ENCODE measurements at regions not wholly inside any gene's neighbourhood (a gene's known extent, or its start where the extent isn't known, plus 50 kb on each side); places are given as distances from the start of the nearest gene placed in this dataset.
"Not testable (repeated sequence)": the region's sequence is repeated elsewhere in the genome, so short reads cannot be mapped to it uniquely, and the experiment has no call there.

DNA sequence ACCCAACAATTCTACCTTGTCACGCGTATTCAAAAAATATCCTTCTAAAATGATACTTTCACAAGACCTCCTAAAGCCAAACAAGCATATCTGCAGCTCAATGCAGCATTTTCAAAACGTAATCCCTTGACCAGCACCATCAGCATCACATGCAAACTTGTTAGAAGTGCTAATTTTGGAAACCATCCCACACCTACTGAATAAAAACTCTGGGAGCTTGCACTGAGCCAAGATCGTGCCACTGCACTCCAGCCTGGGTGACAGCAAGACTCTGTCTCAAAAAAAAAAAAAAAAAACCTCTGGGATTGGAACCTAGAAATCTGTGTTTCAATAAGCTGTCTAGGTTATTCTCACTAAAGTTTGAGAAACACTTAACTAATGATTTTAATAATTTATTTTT is 223.3 kb upstream of the CCDC54 start:
- no peak for DNase-seq

GRCh38 chr3:107172411-107172810 is 204.8 kb upstream of the CCDC54 start:
- Histone ChIP-seq H3K27me3 (no peaks in the 10 kb centered on the region), H3K4me3 (no peak overlapping the region), H3K36me3 (no peaks in the 10 kb centered on the region), H3K9me3 (peaks cover 8% of the 10 kb centered on the region)
- no peak for DNase-seq

More for the DNA sequence above, 223.3 kb upstream of the CCDC54 start:
- Histone ChIP-seq H3K4me3 (no peak overlapping the region), H3K36me3 (no peaks in the 10 kb centered on the region), H3K9me3 (peaks cover 11% of the 10 kb centered on the region), H3K27me3 (no peaks in the 10 kb centered on the region)

DNA sequence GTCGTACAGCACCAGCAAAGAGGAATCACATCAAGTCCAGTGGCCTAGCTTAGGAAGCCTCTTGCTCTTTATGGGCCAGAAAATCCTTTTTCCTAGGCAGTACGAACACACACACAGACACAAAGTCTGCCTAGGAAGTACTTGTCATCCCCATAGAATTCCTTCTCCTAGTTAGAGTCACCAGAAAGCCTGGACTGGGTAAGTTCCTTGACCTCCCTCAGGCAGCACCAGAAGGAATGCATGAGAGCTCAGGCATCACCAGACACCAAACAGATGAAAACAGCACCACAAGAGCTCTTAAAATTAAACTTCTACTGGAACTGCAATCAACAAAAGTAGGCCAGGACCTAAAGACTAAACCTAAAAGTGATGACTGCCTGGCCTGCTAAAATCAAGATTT is 192.9 kb upstream of the CCDC54 start:
- H3K4me3 ChIP-seq: no peak overlapping the region
- no peaks in the 10 kb centered on the region; the same call in 1 of the 2 replicates for H3K9me3 ChIP-seq
- no peaks in the 10 kb centered on the region for H3K36me3 ChIP-seq
- H3K27me3 ChIP-seq: no peaks in the 10 kb centered on the region
- no peak for DNase-seq

- no peaks in the 10 kb centered on the region for H3K27me3 ChIP-seq
- H3K9me3 ChIP-seq: no peaks in the 10 kb centered on the region
- no peak for DNase-seq
- H3K4me3 ChIP-seq: no peak overlapping the region
- H3K36me3 ChIP-seq: no peaks in the 10 kb centered on the region
Observed at GRCh38 chr3:107188262-107188661, 189.0 kb upstream of the CCDC54 start.

DNA sequence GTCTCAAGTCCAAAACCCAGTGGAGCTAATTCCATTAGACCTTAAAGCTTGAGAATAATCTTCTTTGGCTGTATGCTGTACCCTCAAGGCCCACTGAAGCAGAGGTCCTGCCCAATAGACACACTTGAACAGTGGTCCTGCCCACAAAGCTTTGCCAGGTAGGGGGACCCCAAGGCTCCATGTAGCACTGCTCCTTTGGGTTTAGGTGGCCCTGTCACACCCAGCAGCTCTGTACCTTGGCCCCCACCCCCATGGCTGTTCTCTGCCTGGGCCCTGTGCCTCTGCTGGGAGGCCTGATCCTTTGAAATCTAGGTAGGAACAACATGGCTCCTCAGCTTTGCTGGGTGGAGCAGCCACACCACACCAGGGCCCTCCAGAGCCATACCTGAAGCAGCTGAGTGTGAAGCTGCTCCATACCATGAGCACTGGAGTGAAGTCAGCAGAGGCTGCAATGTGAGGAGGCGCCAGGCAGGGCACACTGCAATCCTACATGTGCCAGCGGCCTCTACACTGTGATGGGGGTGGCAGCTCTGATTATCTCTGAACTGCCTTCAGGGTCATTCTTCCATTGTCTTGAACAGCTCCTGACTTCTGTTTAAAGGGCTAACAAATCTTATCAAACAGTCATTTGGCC is 188.0 kb upstream of the CCDC54 start:
- H3K27me3 ChIP-seq: no peaks in the 10 kb centered on the region
- no peaks in the 10 kb centered on the region for H3K9me3 ChIP-seq
- no peak overlapping the region for H3K4me3 ChIP-seq
- no peak for DNase-seq
- no peaks in the 10 kb centered on the region for H3K36me3 ChIP-seq

- Histone ChIP-seq H3K4me3 (no peak overlapping the region), H3K27me3 (no peaks in the 10 kb centered on the region), H3K36me3 (no peaks in the 10 kb centered on the region), H3K9me3 (no peaks in the 10 kb centered on the region)
- no peak for DNase-seq
Observed at GRCh38 chr3:107193116-107193515, 184.1 kb upstream of the CCDC54 start.

DNA sequence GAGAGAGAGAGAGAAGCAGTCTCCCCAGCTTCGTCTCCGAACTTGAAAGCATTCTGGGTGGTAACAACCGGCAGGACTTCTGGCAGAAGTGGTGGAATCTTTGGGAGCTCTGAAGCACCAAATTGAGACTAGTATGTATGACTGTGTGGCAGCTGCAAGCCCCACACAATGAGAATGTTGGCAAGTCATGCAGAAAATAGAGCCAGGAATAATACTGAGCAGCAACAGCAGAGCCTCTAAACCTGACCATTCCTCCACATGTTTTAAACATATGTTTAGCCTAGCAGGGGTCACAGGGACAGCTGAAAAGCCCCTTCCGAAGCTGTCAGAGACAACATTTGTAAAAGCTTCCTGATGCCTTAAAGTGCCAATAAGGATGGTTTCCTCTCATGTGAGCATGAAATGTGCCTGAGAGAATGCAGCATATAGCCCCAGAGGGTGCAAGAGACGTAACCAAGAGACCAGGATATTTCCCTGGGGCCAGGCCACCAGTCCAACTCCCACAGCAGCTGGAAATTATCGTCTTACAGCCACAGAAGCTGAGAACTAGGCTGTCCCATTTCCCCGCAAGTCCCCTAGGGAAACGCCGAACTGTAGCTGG is 178.6 kb upstream of the CCDC54 start:
- Histone ChIP-seq H3K4me3 (no peak overlapping the region), H3K27me3 (no peaks in the 10 kb centered on the region), H3K36me3 (no peaks in the 10 kb centered on the region), H3K9me3 (no peaks in the 10 kb centered on the region)
- peak; percentile 66 for DNase-seq

DNA sequence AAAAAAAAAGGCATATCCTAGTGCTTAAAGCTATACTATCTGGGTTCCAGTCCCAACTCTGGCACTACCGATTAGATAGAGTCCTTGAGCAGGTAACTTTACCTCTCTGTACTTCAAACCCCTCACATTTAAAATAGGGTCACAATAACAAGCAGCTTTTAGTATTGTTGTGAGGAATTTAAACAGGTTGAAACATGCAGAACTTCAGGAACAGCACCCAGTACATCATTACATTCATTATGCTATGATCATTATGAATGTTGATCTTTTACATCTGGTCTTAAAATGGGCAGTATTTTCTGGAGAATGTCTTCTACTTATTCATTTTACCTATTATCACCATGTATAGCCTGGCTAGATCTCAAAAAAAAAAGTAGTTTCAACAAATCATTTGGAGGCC is 176.1 kb upstream of the CCDC54 start:
- no peak overlapping the region for H3K4me3 ChIP-seq
- H3K9me3 ChIP-seq: no peaks in the 10 kb centered on the region
- H3K36me3 ChIP-seq: no peaks in the 10 kb centered on the region
- DNase-seq: no peak
- no peaks in the 10 kb centered on the region for H3K27me3 ChIP-seq

GRCh38 chr3:107202885-107203284 is 174.4 kb upstream of the CCDC54 start:
- H3K9me3 ChIP-seq, DNase-seq, H3K4me3 ChIP-seq, H3K36me3 ChIP-seq, H3K27me3 ChIP-seq: not testable (repeated sequence)

DNA sequence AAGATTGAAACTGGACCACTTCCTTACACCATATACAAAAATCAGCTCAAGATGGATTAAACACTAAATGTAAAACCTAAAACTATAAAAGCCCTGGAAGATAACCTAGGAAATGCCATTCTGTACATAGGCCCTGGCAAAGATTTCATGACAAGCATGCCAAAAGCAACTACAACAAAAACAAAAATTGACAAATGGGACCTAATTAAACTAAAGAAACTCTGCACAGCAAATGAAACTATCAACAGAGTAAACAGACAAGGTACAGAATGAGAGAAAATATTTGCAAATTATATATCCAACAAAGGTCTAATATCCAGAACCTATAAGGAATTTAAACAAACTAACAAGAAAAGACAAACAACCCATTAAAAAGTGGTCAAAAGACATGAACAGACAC is 173.1 kb upstream of the CCDC54 start:
- no peaks in the 10 kb centered on the region for H3K36me3 ChIP-seq
- DNase-seq: no peak
- H3K4me3 ChIP-seq: no peak overlapping the region
- H3K27me3 ChIP-seq: no peaks in the 10 kb centered on the region
- H3K9me3 ChIP-seq: no peaks in the 10 kb centered on the region

DNA sequence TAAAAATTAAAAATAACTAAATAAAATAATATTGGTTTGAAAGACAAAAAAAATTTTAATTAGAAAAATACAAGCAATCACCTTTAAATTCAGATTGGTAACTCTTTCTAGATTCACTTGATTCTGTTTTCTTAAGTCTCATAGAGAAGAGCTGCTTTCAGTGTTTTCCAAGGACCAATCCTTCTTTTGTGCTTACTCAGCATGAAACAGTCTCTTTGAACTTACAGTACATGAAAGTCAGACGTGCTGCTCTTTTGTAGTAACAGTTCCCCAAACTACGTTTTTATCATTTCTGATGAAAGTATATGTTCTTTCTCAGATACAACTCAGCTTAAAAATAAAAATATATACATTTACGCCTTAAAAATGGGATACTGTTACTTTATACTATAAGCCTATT is 171.9 kb upstream of the CCDC54 start:
- H3K36me3 ChIP-seq: no peaks in the 10 kb centered on the region
- H3K4me3 ChIP-seq: no peak overlapping the region
- H3K9me3 ChIP-seq: no peaks in the 10 kb centered on the region
- no peaks in the 10 kb centered on the region for H3K27me3 ChIP-seq
- DNase-seq: no peak

- H3K9me3 ChIP-seq: no peaks in the 10 kb centered on the region
- peak; percentile 5 for DNase-seq
- no peaks in the 10 kb centered on the region for H3K36me3 ChIP-seq
- no peak overlapping the region for H3K4me3 ChIP-seq
- H3K27me3 ChIP-seq: no peaks in the 10 kb centered on the region
Observed at GRCh38 chr3:107206141-107206540, 171.1 kb upstream of the CCDC54 start.

- DNase-seq: peak; percentile 38
- H3K9me3 ChIP-seq: no peaks in the 10 kb centered on the region
Observed at GRCh38 chr3:107206945-107207344, 170.3 kb upstream of the CCDC54 start.

DNA sequence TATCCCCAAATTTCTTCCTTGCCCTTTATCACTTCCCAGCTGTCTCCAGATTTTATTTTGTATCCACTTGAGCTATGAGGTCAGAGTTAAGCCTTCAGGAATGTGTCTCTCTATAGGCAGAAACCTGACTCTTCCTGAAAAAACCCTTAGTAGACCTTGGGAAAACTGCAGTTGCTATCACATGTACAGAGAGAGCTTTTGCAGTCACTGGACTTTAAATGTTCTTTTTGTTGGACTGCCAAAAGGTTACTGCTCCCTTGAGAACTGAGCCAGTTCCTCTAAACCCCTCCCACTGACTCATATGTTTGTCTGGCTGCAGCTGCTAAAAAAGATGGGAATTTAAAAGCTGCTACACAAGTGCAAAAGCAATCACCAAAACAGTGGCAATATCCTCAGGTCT is 169.1 kb upstream of the CCDC54 start:
- no peaks in the 10 kb centered on the region for H3K36me3 ChIP-seq
- DNase-seq: peak; percentile 75
- no peaks in the 10 kb centered on the region for H3K9me3 ChIP-seq
- no peaks in the 10 kb centered on the region for H3K27me3 ChIP-seq
- H3K4me3 ChIP-seq: no peak overlapping the region

More at GRCh38 chr3:107206945-107207344, 170.3 kb upstream of the CCDC54 start:
- Histone ChIP-seq H3K4me3 (no peak overlapping the region), H3K36me3 (no peaks in the 10 kb centered on the region), H3K27me3 (no peaks in the 10 kb centered on the region)

DNA sequence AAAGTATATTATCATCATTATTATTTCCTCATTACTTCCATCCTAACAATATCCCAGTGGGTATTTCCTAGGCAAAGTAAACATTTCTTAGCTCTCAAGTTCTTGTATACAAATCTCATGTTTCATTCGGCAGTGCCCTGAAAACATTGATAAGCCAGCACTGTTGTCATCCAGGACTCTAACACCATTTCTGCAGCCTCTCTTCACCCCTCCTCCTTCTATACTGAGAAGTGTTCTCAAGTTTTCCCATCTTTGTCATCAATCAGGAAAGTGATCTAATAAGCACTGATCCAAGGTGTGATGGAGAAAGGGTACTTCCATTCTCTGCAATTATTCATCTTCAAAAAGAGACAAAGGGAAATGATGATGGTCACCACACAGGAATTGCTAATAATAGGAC is 168.4 kb upstream of the CCDC54 start:
- no peaks in the 10 kb centered on the region for H3K27me3 ChIP-seq
- no peaks in the 10 kb centered on the region for H3K9me3 ChIP-seq
- no peak overlapping the region for H3K4me3 ChIP-seq
- H3K36me3 ChIP-seq: no peaks in the 10 kb centered on the region
- DNase-seq: no peak

DNA sequence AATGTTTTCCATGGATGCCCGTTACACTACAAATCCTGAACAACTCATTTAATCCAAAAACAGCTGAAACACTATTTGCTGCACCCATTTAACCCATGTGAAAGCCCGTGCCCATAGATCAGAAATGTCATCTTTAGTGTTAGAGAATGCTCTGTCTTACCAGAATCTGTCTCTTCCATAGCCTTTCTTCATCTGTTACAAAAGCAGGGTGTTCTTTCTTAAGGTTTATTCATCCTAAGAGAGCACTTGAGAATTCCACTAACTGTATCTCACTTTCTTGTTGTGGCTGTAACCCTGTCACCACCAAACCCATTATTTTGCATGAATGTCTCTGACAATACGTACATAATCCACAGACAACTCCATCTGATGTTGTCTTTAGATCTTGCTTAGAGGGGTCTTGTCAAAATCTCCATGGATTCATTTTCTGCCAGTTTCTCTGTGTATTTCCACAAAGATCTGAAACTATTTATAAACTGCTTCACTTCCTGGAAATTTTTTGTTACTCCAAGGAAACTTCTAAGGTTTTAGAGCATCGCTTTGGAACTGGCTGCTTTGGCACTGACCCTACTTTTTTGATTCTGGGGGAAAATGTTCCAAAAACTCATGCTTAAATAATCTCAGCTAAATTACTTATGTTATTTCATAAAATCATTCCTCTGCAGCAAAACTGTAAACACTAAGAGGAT is 167.8 kb upstream of the CCDC54 start:
- no peak for DNase-seq
- Histone ChIP-seq H3K27me3 (no peaks in the 10 kb centered on the region), H3K4me3 (no peak overlapping the region), H3K36me3 (no peaks in the 10 kb centered on the region), H3K9me3 (no peaks in the 10 kb centered on the region)

DNA sequence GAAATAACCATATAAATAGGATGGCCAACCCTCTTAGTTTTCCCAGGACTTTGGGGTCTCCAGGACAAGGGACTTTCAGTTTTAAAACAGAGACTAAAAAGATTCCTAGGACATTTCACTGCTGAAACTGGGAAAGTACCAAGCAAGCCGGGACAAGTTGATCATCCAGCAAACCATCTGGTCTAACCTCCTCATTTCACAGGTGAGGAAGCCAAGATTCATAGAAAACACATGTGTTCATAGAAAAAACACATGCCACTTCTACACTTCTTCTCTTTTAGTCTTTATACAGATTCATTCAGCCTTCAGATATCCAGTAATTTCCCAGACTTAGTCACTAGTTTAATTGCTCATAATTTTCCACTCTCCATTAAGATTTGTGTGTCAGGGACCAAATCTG is 165.6 kb upstream of the CCDC54 start:
- H3K4me3 ChIP-seq: no peak overlapping the region
- no peaks in the 10 kb centered on the region for H3K36me3 ChIP-seq
- no peaks in the 10 kb centered on the region for H3K27me3 ChIP-seq
- peaks cover 8% of the 10 kb centered on the region; the same call in 1 of the 2 replicates for H3K9me3 ChIP-seq
- no peak for DNase-seq

DNA sequence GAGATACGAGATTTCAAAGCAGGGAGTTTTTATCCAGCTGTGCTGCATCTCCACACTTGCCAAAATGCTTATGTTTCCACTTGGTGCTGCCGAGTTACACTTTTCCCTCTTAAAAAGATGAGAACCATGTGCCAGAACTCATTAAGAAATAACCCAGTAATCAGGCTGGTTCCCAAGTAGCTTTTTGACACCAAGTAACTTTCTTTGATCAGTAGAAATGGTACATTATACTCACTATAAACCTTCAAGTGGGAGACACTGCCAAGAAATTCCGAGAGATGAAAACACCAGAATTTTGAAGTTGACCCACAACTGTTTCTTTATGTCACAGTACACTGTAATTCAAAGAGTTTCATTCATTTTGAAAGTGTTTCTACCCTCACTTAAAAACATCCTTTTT is 164.6 kb upstream of the CCDC54 start:
- H3K4me3 ChIP-seq: no peak overlapping the region
- no peaks in the 10 kb centered on the region for H3K27me3 ChIP-seq
- no peak for DNase-seq
- H3K36me3 ChIP-seq: no peaks in the 10 kb centered on the region
- peaks cover 8% of the 10 kb centered on the region; the same call in 1 of the 2 replicates for H3K9me3 ChIP-seq

Data from MG63 (cell line).